ENCODE measurements at regions not wholly inside any gene's neighbourhood (a gene's known extent, or its start where the extent isn't known, plus 50 kb on each side); places are given as distances from the start of the nearest gene placed in this dataset.

GRCh38 chr2:8028981-8029380, 652.9 kb upstream of the ID2 start:
- no peak for DNase-seq (ENCODE audit: low read depth)
- TF ChIP-seq CTCF (IDR thresholded peaks at IDR 0.05; ENCODE audit: control insufficient read depth, extremely low read depth, insufficient read depth), result no peak
- H3K4me3 ChIP-seq (ENCODE audit: low read depth, low read length), result no peak overlapping the region

- H3K4me3 ChIP-seq (ENCODE audit: low read depth, low read length), result no peak overlapping the region
- DNase-seq (ENCODE audit: low read depth), result no peak
- no peak for TF ChIP-seq CTCF (IDR thresholded peaks at IDR 0.05; ENCODE audit: control insufficient read depth, extremely low read depth, insufficient read depth)
Measured at GRCh38 chr2:8030573-8031303, 651.1 kb upstream of the ID2 start.

GRCh38 chr2:8031370-8031769, 650.5 kb upstream of the ID2 start:
- H3K4me3 ChIP-seq (ENCODE audit: low read depth, low read length), result no peak overlapping the region
- TF ChIP-seq CTCF (IDR thresholded peaks at IDR 0.05; ENCODE audit: control insufficient read depth, extremely low read depth, insufficient read depth), result no peak
- DNase-seq (ENCODE audit: low read depth), result no peak

- TF ChIP-seq CTCF (IDR thresholded peaks at IDR 0.05; ENCODE audit: control insufficient read depth, extremely low read depth, insufficient read depth), result no peak
- H3K4me3 ChIP-seq (ENCODE audit: low read depth, low read length), result no peak overlapping the region
- DNase-seq (ENCODE audit: low read depth), result no peak
Measured at GRCh38 chr2:8033546-8034096, 648.2 kb upstream of the ID2 start.

GRCh38 chr2:8036366-8036765, 645.5 kb upstream of the ID2 start:
- TF ChIP-seq CTCF (IDR thresholded peaks at IDR 0.05; ENCODE audit: control insufficient read depth, extremely low read depth, insufficient read depth), result no peak
- no peak for DNase-seq (ENCODE audit: low read depth)
- no peak overlapping the region for H3K4me3 ChIP-seq (ENCODE audit: low read depth, low read length)

GRCh38 chr2:8039732-8040131, 642.1 kb upstream of the ID2 start:
- TF ChIP-seq CTCF (IDR thresholded peaks at IDR 0.05; ENCODE audit: control insufficient read depth, extremely low read depth, insufficient read depth), result no peak
- DNase-seq (ENCODE audit: low read depth), result no peak
- H3K4me3 ChIP-seq (ENCODE audit: low read depth, low read length), result no peak overlapping the region

GRCh38 chr2:8043295-8043694, 638.6 kb upstream of the ID2 start:
- no peak for TF ChIP-seq CTCF (IDR thresholded peaks at IDR 0.05; ENCODE audit: control insufficient read depth, extremely low read depth, insufficient read depth)
- DNase-seq (ENCODE audit: low read depth), result no peak
- H3K4me3 ChIP-seq (ENCODE audit: low read depth, low read length), result no peak overlapping the region
